ENCODE measurements at regions not wholly inside any gene's neighbourhood (a gene's known extent, or its start where the extent isn't known, plus 50 kb on each side); places are given as distances from the start of the nearest gene placed in this dataset.

DNA sequence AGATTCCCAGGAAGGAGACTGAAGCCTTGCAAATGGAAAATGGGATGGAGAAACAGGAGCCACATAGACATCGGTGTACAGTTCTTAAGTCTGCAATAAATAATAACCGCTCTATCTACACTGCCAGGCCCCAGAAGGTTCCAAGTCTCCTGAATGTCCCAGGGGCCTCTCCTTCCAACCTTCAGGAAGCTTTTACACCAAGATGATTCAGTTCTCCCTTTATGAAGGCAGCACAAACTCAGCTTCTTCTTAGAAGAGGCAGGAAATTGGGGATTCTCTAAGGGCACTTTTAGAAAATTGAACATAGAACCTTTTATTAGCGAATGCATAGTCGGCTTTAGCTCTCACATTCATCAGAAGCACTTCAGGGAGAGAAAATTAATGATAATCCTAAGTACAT, 130.8 kb upstream of the LYZL1 start:
- H3K4me1 ChIP-seq (ENCODE audit: control insufficient read depth in 4 of 4, insufficient read depth in 4 of 4, low read length in 3 of 4) = no peaks in the 10 kb centered on the region
- H3K27ac ChIP-seq (ENCODE audit: low read depth in 1 of 2, low read length in 2 of 2) = no peak overlapping the region
- H3K9ac ChIP-seq (ENCODE audit: low read depth in 1 of 2, low read length in 2 of 2) = no peak overlapping the region
- DNase-seq (ENCODE audit: low spot score) = no peak
- 94% methylated on average over 4 of the region's 4 CpGs for WGBS
- H3K4me3 ChIP-seq (ENCODE audit: low read depth in 1 of 3, low read length in 3 of 3) = no peak overlapping the region
- TF ChIP-seq CTCF (IDR thresholded peaks at IDR 0.05; ENCODE audit: low read depth, low read length, missing input control) (no peak), HNF4A (conservative IDR thresholded peaks at IDR 0.05) (no peak), GABPA (IDR thresholded peaks at IDR 0.05 in 1 of 2, conservative IDR thresholded peaks at IDR 0.05 in 1 of 2) (no peak), EGR1 (IDR thresholded peaks at IDR 0.05; ENCODE audit: low read depth in 2 of 2) (no peak), RXRA (IDR thresholded peaks at IDR 0.05) (no peak), JUND (IDR thresholded peaks at IDR 0.05) (no peak), SP1 (IDR thresholded peaks at IDR 0.05) (no peak), YY1 (IDR thresholded peaks at IDR 0.05) (no peak), FOXA1 (IDR thresholded peaks at IDR 0.05) (no peak), RAD21 (IDR thresholded peaks at IDR 0.05) (no peak)
- TF ChIP-seq, protein P1, sequence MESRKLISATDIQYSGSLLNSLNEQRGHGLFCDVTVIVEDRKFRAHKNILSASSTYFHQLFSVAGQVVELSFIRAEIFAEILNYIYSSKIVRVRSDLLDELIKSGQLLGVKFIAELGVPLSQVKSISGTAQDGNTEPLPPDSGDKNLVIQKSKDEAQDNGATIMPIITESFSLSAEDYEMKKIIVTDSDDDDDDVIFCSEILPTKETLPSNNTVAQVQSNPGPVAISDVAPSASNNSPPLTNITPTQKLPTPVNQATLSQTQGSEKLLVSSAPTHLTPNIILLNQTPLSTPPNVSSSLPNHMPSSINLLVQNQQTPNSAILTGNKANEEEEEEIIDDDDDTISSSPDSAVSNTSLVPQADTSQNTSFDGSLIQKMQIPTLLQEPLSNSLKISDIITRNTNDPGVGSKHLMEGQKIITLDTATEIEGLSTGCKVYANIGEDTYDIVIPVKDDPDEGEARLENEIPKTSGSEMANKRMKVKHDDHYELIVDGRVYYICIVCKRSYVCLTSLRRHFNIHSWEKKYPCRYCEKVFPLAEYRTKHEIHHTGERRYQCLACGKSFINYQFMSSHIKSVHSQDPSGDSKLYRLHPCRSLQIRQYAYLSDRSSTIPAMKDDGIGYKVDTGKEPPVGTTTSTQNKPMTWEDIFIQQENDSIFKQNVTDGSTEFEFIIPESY (IDR thresholded peaks at IDR 0.05) = no peak
- H3K27me3 ChIP-seq (ENCODE audit: control insufficient read depth in 4 of 4, insufficient read depth in 4 of 4, low read length in 3 of 4) = no peaks in the 10 kb centered on the region
- no peaks in the 10 kb centered on the region for H3K36me3 ChIP-seq (ENCODE audit: control insufficient read depth in 4 of 4, insufficient read depth in 3 of 4, low read depth in 1 of 4, low read length in 3 of 4)
- no peaks in the 10 kb centered on the region for H3K9me3 ChIP-seq (ENCODE audit: control insufficient read depth in 4 of 4, low read length in 3 of 4)

DNA sequence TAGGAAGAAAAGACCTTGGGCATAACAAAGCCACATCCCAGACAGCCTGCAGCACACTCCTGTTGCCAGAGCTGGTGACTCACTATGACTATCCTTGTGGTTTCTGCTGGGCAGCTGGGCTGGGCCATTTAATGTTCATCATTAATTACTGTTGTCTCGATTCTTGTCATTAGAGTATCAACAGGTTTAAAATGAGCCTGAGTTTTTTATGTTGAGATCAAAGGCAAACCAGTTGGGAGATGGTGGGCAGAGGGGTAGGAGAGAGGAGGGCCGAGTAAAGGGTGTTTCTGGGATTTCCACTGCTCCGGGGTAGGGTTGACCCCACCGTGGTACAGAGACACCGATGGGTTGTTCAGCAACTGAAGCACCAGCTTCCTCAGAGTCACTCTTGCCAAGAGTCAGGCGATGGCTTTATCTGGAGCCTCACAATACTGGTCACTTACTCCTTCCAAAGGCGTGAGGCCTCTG, 128.7 kb upstream of the LYZL1 start:
- Histone ChIP-seq H3K27me3 (ENCODE audit: control insufficient read depth in 4 of 4, insufficient read depth in 4 of 4, low read length in 3 of 4) (no peaks in the 10 kb centered on the region), H3K4me3 (ENCODE audit: low read depth in 1 of 3, low read length in 3 of 3) (no peak overlapping the region), H3K4me1 (ENCODE audit: control insufficient read depth in 4 of 4, insufficient read depth in 4 of 4, low read length in 3 of 4) (no peaks in the 10 kb centered on the region), H3K9me3 (ENCODE audit: control insufficient read depth in 4 of 4, low read length in 3 of 4) (peaks cover 0 to 2% (median under 1%) of the 10 kb centered on the region in 4 donors), H3K9ac (ENCODE audit: low read depth in 1 of 2, low read length in 2 of 2) (no peak overlapping the region), H3K36me3 (ENCODE audit: control insufficient read depth in 4 of 4, insufficient read depth in 3 of 4, low read depth in 1 of 4, low read length in 3 of 4) (no peaks in the 10 kb centered on the region), H3K27ac (ENCODE audit: low read depth in 1 of 2, low read length in 2 of 2) (no peak overlapping the region)
- 89% methylated on average over 7 of the region's 7 CpGs for WGBS
- DNase-seq (ENCODE audit: low spot score) = no peak
- no peak for TF ChIP-seq GABPA (IDR thresholded peaks at IDR 0.05 in 1 of 2, conservative IDR thresholded peaks at IDR 0.05 in 1 of 2)
- TF ChIP-seq HNF4A (conservative IDR thresholded peaks at IDR 0.05) = no peak
- TF ChIP-seq YY1 (IDR thresholded peaks at IDR 0.05) = no peak
- TF ChIP-seq NR2F2 (IDR thresholded peaks at IDR 0.05) = no peak
- no peak for TF ChIP-seq EGR1 (IDR thresholded peaks at IDR 0.05; ENCODE audit: low read depth in 2 of 2)
- no peak for TF ChIP-seq TAF1 (conservative IDR thresholded peaks at IDR 0.05)
- no peak for TF ChIP-seq FOXA1 (IDR thresholded peaks at IDR 0.05)
- TF ChIP-seq REST (IDR thresholded peaks at IDR 0.05) = no peak
- no peak for TF ChIP-seq RXRA (IDR thresholded peaks at IDR 0.05)
- TF ChIP-seq, protein P1 (IDR thresholded peaks at IDR 0.05) = no peak
- no peak for TF ChIP-seq MAX (IDR thresholded peaks at IDR 0.05)
- no peak for TF ChIP-seq RAD21 (IDR thresholded peaks at IDR 0.05)
- TF ChIP-seq SP1 (IDR thresholded peaks at IDR 0.05) = no peak
- no peak for TF ChIP-seq JUND (IDR thresholded peaks at IDR 0.05)
- no peak for TF ChIP-seq HNF4G (IDR thresholded peaks at IDR 0.05)
- no peak for TF ChIP-seq FOXA2 (IDR thresholded peaks at IDR 0.05)
- no peak for TF ChIP-seq CTCF (IDR thresholded peaks at IDR 0.05; ENCODE audit: low read depth, low read length, missing input control)
- TF ChIP-seq, protein P2, sequence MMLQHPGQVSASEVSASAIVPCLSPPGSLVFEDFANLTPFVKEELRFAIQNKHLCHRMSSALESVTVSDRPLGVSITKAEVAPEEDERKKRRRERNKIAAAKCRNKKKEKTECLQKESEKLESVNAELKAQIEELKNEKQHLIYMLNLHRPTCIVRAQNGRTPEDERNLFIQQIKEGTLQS (IDR thresholded peaks at IDR 0.05) = no peak
